ENCODE measurements at regions not wholly inside any gene's neighbourhood (a gene's known extent, or its start where the extent isn't known, plus 50 kb on each side); places are given as distances from the start of the nearest gene placed in this dataset.

- TF ChIP-seq, protein P1, sequence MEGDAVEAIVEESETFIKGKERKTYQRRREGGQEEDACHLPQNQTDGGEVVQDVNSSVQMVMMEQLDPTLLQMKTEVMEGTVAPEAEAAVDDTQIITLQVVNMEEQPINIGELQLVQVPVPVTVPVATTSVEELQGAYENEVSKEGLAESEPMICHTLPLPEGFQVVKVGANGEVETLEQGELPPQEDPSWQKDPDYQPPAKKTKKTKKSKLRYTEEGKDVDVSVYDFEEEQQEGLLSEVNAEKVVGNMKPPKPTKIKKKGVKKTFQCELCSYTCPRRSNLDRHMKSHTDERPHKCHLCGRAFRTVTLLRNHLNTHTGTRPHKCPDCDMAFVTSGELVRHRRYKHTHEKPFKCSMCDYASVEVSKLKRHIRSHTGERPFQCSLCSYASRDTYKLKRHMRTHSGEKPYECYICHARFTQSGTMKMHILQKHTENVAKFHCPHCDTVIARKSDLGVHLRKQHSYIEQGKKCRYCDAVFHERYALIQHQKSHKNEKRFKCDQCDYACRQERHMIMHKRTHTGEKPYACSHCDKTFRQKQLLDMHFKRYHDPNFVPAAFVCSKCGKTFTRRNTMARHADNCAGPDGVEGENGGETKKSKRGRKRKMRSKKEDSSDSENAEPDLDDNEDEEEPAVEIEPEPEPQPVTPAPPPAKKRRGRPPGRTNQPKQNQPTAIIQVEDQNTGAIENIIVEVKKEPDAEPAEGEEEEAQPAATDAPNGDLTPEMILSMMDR (IDR thresholded peaks at IDR 0.05; ENCODE audit: low read depth, low read length, missing input control) = no peak
- TF ChIP-seq JUND (IDR thresholded peaks at IDR 0.05) = no peak
- no peak for TF ChIP-seq SP1 (IDR thresholded peaks at IDR 0.05)
- no peak for TF ChIP-seq TAF1 (conservative IDR thresholded peaks at IDR 0.05)
- TF ChIP-seq YY1 (IDR thresholded peaks at IDR 0.05) = no peak
- no peak for TF ChIP-seq GABPA (IDR thresholded peaks at IDR 0.05 in 1 of 2, conservative IDR thresholded peaks at IDR 0.05 in 1 of 2)
- TF ChIP-seq FOXA1 (IDR thresholded peaks at IDR 0.05) = no peak
Measured at GRCh38 chr2:198326431-198326830, 522.0 kb downstream of the PLCL1 start.

All from liver (tissue), 3 donors.